ENCODE measurements at regions not wholly inside any gene's neighbourhood (a gene's known extent, or its start where the extent isn't known, plus 50 kb on each side); places are given as distances from the start of the nearest gene placed in this dataset.
"Not testable (repeated sequence)": the region's sequence is repeated elsewhere in the genome, so short reads cannot be mapped to it uniquely, and the experiment has no call there.

DNA sequence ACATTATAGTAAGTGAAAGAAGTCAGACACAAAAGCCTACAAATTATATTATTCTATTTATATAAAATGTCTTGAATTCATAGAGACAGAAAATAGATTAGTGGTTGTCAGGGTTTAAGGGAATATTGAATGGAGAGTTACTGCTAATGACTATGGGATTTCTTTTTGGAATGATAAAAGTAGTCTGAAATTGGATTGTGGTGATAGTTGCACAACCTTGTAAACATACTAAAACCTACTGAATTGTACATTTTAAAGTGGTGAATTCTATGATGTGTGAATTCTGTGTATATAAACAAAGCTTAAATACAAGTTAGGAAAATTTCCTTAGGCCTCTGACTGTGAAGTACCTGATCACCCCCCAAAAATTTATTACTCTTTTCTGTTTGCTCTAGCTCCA lies 343.1 kb downstream of the TFAP2B start:
- no peak overlapping the region for H3K4me3 ChIP-seq (ENCODE audit: low read depth, low read length)
- TF ChIP-seq, protein P1, sequence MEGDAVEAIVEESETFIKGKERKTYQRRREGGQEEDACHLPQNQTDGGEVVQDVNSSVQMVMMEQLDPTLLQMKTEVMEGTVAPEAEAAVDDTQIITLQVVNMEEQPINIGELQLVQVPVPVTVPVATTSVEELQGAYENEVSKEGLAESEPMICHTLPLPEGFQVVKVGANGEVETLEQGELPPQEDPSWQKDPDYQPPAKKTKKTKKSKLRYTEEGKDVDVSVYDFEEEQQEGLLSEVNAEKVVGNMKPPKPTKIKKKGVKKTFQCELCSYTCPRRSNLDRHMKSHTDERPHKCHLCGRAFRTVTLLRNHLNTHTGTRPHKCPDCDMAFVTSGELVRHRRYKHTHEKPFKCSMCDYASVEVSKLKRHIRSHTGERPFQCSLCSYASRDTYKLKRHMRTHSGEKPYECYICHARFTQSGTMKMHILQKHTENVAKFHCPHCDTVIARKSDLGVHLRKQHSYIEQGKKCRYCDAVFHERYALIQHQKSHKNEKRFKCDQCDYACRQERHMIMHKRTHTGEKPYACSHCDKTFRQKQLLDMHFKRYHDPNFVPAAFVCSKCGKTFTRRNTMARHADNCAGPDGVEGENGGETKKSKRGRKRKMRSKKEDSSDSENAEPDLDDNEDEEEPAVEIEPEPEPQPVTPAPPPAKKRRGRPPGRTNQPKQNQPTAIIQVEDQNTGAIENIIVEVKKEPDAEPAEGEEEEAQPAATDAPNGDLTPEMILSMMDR (IDR thresholded peaks at IDR 0.05; ENCODE audit: borderline replicate concordance, insufficient read depth, low read depth, low read length): no peak

DNA sequence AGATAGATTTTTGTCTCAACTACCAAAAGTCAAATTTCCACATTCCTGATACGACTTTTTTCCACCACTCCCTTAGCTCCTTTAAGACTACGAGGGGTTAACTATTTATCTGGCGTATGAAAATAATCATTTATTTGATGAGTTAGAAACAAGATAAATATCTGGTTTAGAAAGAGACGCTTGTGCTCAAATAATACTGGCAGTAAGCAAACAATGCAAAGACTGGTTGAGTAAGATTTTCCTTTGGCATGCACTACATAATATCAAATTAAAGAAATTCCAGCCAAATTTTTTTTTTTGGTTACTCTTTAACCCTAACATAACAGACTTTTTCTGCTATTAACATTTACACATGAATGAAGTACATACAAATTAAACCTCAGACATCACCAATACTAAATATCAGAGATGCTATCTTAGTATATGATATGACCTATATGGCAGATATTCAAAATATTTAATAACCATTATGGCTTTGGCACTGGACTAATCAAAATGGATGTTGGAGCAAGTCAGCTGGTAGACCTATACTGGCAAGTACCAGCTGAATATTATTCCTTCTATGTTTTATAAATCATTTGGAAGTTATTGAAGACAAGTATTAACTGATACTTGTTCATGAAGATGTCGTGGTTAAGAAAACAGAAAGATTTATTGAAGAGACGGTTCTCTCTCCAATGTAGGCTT lies 345.3 kb downstream of the TFAP2B start:
- TF ChIP-seq, protein P1 (IDR thresholded peaks at IDR 0.05; ENCODE audit: borderline replicate concordance, insufficient read depth, low read depth, low read length): no peak
- no peak overlapping the region for H3K4me3 ChIP-seq (ENCODE audit: low read depth, low read length)

DNA sequence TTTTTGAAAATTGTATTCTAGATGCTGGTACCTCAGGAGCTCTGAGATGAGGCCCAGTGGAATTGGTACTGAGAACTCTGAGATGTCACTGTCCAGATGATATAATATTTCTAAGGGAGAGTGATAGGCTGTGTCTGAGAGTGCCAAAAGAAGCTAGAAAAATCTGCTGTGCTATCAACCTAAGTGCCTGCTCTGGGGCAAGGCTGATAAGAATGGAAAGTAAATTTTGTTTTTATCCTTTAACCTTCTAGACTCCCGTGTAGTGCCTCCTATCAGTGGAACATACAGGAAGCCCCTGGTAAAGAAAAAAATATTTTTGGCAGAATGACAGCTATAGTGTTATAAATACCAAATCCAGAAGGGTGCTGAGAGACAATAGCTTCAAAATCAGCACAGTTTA lies 348.2 kb downstream of the TFAP2B start:
- TF ChIP-seq, protein P1 (IDR thresholded peaks at IDR 0.05; ENCODE audit: borderline replicate concordance, insufficient read depth, low read depth, low read length): no peak
- H3K4me3 ChIP-seq (ENCODE audit: low read depth, low read length): no peak overlapping the region

DNA sequence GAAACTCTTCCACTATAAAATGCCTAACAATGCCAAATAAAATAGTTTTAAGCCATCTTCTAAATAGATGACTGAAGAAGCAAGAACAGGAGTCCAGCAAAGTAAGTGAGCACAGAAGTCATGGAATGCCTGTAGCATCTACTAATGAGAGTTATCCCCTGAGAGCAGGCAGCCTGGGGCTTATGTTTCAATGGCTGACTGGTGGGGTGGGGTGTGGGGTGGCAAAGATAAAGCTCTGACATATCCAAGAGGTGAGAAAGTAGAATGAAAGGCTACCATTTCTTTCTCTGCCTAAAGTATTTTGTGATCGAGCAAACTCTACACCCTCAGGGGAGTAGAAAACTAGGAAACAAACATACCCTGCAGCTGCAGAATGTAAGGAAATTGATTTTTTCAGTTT lies 348.8 kb downstream of the TFAP2B start:
- TF ChIP-seq, protein P1 (IDR thresholded peaks at IDR 0.05; ENCODE audit: borderline replicate concordance, insufficient read depth, low read depth, low read length): no peak
- H3K4me3 ChIP-seq (ENCODE audit: low read depth, low read length): no peak overlapping the region

DNA sequence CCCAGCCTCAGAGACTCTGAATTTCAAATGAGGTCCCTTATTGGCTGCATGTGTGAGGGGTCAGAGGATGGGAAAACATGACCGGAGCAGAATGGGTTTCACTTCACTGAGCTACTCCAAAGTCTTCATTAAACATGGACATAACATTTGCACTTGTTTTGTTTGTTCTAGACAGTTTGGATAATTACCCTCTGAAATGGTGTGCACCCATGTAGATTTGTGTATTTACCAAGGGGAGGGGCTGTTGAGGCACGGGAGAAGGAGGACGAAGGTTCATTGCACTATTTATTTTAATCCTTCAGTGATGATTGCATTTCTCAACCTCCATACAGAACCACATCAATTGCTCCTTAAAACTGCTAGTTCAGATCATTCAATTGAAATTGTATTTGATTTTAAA lies 364.2 kb downstream of the TFAP2B start:
- TF ChIP-seq, protein P1 (IDR thresholded peaks at IDR 0.05; ENCODE audit: borderline replicate concordance, insufficient read depth, low read depth, low read length): no peak
- H3K4me3 ChIP-seq (ENCODE audit: low read depth, low read length): no peak overlapping the region

DNA sequence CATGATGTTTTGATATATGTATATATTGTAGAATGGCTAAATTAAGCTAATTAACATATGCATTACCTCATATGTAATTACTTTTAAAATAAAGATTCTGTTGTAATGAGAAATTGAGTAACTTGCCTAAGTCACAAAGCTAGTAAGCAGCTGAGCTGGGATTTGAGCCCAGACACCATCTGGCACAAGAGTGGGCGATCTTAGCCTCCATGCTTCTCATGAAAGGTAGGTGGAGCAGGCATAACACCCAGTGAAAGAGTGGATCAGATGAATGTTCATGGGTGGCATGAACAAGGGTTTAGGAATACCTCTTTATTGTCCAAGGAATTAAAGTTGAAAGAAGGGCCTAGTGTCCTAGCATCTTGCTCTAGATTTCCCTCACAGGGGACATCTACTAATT lies 365.4 kb downstream of the TFAP2B start:
- H3K4me3 ChIP-seq (ENCODE audit: low read depth, low read length): no peak overlapping the region
- TF ChIP-seq, protein P1 (IDR thresholded peaks at IDR 0.05; ENCODE audit: borderline replicate concordance, insufficient read depth, low read depth, low read length): no peak

DNA sequence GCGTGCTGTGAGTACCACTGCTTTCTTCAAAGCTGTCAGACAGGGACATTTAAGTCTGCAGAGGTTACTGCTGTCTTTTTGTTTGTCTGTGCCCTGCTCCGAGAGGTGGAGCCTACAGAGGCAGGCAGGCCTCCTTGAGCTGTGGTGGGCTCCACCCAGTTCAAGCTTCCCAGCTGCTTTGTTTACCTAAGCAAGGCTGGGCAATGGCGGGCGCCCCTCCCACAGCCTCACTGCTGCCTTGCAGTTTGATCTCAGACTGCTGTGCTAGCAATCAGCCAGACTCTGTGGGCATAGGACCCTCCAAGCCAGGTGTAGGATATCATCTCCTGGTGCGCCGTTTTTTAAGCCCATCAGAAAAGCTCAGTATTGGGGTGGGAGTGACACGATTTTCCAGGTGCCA lies 374.5 kb downstream of the TFAP2B start:
- H3K4me3 ChIP-seq (ENCODE audit: low read depth, low read length): not testable (repeated sequence)

All from GM12875 (cell line).